NCI-H2227 (cell line): ENCODE measurements at regions not wholly inside any gene's neighbourhood (a gene's known extent, or its start where the extent isn't known, plus 50 kb on each side); places are given as distances from the start of the nearest gene placed in this dataset.

ENCODE experiments used
- DNase-seq: peaks from one replicate; lab custom pipeline; 2025; ENCODE audit not compliant: unreplicated experiment; lab: John Stamatoyannopoulos, UW

GRCh38 chr10:64477791-64478190, 956.6 kb downstream of the REEP3 start:
- DNase-seq, result no peak

- no peak for DNase-seq
Measured at GRCh38 chr10:64484811-64485330, 963.7 kb downstream of the REEP3 start.

GRCh38 chr10:64486149-64486548, 964.9 kb downstream of the REEP3 start:
- no peak for DNase-seq

- DNase-seq, result no peak
Measured at GRCh38 chr10:64486901-64487300, 965.7 kb downstream of the REEP3 start.

GRCh38 chr10:64494901-64495300, 973.7 kb downstream of the REEP3 start:
- DNase-seq, result no peak

GRCh38 chr10:64497306-64497705, 976.1 kb downstream of the REEP3 start:
- DNase-seq, result no peak

GRCh38 chr10:64501807-64502206, 980.6 kb downstream of the REEP3 start:
- no peak for DNase-seq

- no peak for DNase-seq
Measured at GRCh38 chr10:64502936-64503335, 981.7 kb downstream of the REEP3 start.

- DNase-seq, result no peak
Measured at GRCh38 chr10:64503429-64503828, 982.2 kb downstream of the REEP3 start.

GRCh38 chr10:64505501-64505900, 984.3 kb downstream of the REEP3 start:
- DNase-seq, result no peak

GRCh38 chr10:64506963-64507362, 985.8 kb downstream of the REEP3 start:
- DNase-seq, result no peak

- no peak for DNase-seq
Measured at GRCh38 chr10:64507651-64508028, 986.4 kb downstream of the REEP3 start.

- no peak for DNase-seq
Measured at GRCh38 chr10:64508029-64508661, 986.9 kb downstream of the REEP3 start.

GRCh38 chr10:64515970-64516699, 994.9 kb downstream of the REEP3 start:
- no peak for DNase-seq

GRCh38 chr10:64518456-64518855, 997.3 kb downstream of the REEP3 start:
- DNase-seq, result no peak

GRCh38 chr10:64519427-64519826, 998.2 kb downstream of the REEP3 start:
- no peak for DNase-seq

- no peak for DNase-seq
Measured at GRCh38 chr10:64519831-64520230, 998.6 kb downstream of the REEP3 start.

GRCh38 chr10:64523065-64523759, 1002.0 kb downstream of the REEP3 start:
- no peak for DNase-seq

- no peak for DNase-seq
Measured at GRCh38 chr10:64528294-64529002, 1007.2 kb downstream of the REEP3 start.

GRCh38 chr10:64529003-64529350, 1007.8 kb downstream of the REEP3 start:
- DNase-seq, result no peak

- no peak for DNase-seq
Measured at GRCh38 chr10:64534616-64535015, 1013.4 kb downstream of the REEP3 start.
